HG02678 (cell line): ENCODE measurements at regions not wholly inside any gene's neighbourhood (a gene's known extent, or its start where the extent isn't known, plus 50 kb on each side); places are given as distances from the start of the nearest gene placed in this dataset.

Experiments used
- ATAC-seq: cut with Tn5 transposase; IDR thresholded peaks from one replicate; pipeline ENCODE4 v1.9.1; 2021; ENCODE audit warnings: mild to moderate bottlenecking, moderate library complexity; ENCODE audit not compliant: unreplicated experiment

- no peak for ATAC-seq
These were observed 166.7 kb upstream of the CHRM3 start for GRCh38 chr1:239219679-239220078.

- ATAC-seq, result no peak
These were observed 168.1 kb upstream of the CHRM3 start for GRCh38 chr1:239218301-239218700.

GRCh38 chr1:239212811-239213220 lies 173.6 kb upstream of the CHRM3 start:
- ATAC-seq, result no peak

- no peak for ATAC-seq
These were observed 176.8 kb upstream of the CHRM3 start for GRCh38 chr1:239209591-239209990.

GRCh38 chr1:239204401-239204800 lies 182.0 kb upstream of the CHRM3 start:
- no peak for ATAC-seq

GRCh38 chr1:239197871-239198270 lies 188.5 kb upstream of the CHRM3 start:
- no peak for ATAC-seq

GRCh38 chr1:239189998-239190512 lies 196.3 kb upstream of the CHRM3 start:
- ATAC-seq, result no peak

- no peak for ATAC-seq
These were observed 199.9 kb upstream of the CHRM3 start for GRCh38 chr1:239186487-239186886.

GRCh38 chr1:239185245-239185619 lies 201.1 kb upstream of the CHRM3 start:
- no peak for ATAC-seq

GRCh38 chr1:239184561-239185244 lies 201.7 kb upstream of the CHRM3 start:
- no peak for ATAC-seq

GRCh38 chr1:239178961-239179360 lies 207.4 kb upstream of the CHRM3 start:
- ATAC-seq, result no peak

GRCh38 chr1:239174880-239175279 lies 211.5 kb upstream of the CHRM3 start:
- ATAC-seq, result no peak

- ATAC-seq, result no peak
These were observed 215.5 kb upstream of the CHRM3 start for GRCh38 chr1:239170828-239171227.

GRCh38 chr1:239169276-239169675 lies 217.1 kb upstream of the CHRM3 start:
- ATAC-seq, result no peak

- ATAC-seq, result no peak
These were observed 221.8 kb upstream of the CHRM3 start for GRCh38 chr1:239164451-239165180.

- no peak for ATAC-seq
These were observed 230.8 kb upstream of the CHRM3 start for GRCh38 chr1:239155466-239156091.

GRCh38 chr1:239151937-239152336 lies 234.4 kb upstream of the CHRM3 start:
- ATAC-seq, result no peak

GRCh38 chr1:239140968-239141367 lies 245.4 kb upstream of the CHRM3 start:
- ATAC-seq, result no peak

GRCh38 chr1:239139801-239140200 lies 246.6 kb upstream of the CHRM3 start:
- no peak for ATAC-seq

GRCh38 chr1:239128541-239128940 lies 257.8 kb upstream of the CHRM3 start:
- ATAC-seq, result no peak

GRCh38 chr1:239126884-239127283 lies 259.5 kb upstream of the CHRM3 start:
- ATAC-seq, result no peak

GRCh38 chr1:239125893-239126292 lies 260.5 kb upstream of the CHRM3 start:
- no peak for ATAC-seq
